Endothelial cell of umbilical vein (primary cell): ENCODE measurements at regions not wholly inside any gene's neighbourhood (a gene's known extent, or its start where the extent isn't known, plus 50 kb on each side); places are given as distances from the start of the nearest gene placed in this dataset.

Source experiments
- BruUV-seq: library from RNA; stranded (reverse); fragments of 400-500 nt; replicated peaks from 2 replicates; lab custom pipeline; 2021; lab: Mats Ljungman, UMichigan
- CTCF ChIA-PET: fragments of 300-600, 350-600 bp; sonication (Branson Sonifier 250); formaldehyde crosslinking; loops from one replicate; lab custom pipeline; 2021; ENCODE audit warnings: antibody characterized with exemption, inconsistent platforms; lab: Charles Lee
- POLR2A ChIA-PET: fragments of 300-600, 350-600 bp; sonication (Branson Sonifier 250); formaldehyde crosslinking; loops from one replicate; lab custom pipeline; 2021; ENCODE audit warnings: antibody characterized with exemption, inconsistent platforms; lab: Charles Lee
- DNase-seq: peaks from one replicate; pipeline ENCODE4 v3.0.0-alpha.2; 2011; ENCODE audit warnings: low read depth, low spot score
- FAIRE-seq: peaks from 2 replicates; lab custom pipeline; 2011; peaks lifted over from hg19 to GRCh38; lab: Jason Lieb, UNC
- H2AFZ ChIP-seq: 2 replicates; pipeline ENCODE4 v1.6.0; 2012; ENCODE audit warnings: low read depth, low read length, control low read depth, inconsistent platforms
- H3K27ac ChIP-seq: 2 replicates; pipeline ENCODE4 v1.5.1; 2011; ENCODE audit warnings: low read depth, mild to moderate bottlenecking, control low read depth, low read length, moderate library complexity; ENCODE audit not compliant: insufficient read depth
- H3K27me3 ChIP-seq, 2 experiments: 2 replicates each; pipeline versions ENCODE4 v1.6.0 to v1.6.1; 2011; ENCODE audit warnings: low read length in 2 of 2, mixed read lengths in 1 of 2; ENCODE audit not compliant: control insufficient read depth in 2 of 2, insufficient read depth in 2 of 2
- H3K36me3 ChIP-seq, 2 experiments: 2 replicates in 1 of 2; 3 replicates in 1 of 2; pipeline ENCODE4 v1.5.1; 2011; ENCODE audit warnings: low read length in 2 of 2, mild to moderate bottlenecking in 1 of 2, moderate library complexity in 1 of 2; ENCODE audit not compliant: control insufficient read depth in 2 of 2, insufficient read depth in 2 of 2; ENCODE audit errors: extremely low read depth in 1 of 2
- H3K4me1 ChIP-seq: 3 replicates; pipeline ENCODE4 v1.5.1; 2011; ENCODE audit warnings: mild to moderate bottlenecking, low read length; ENCODE audit not compliant: control insufficient read depth, insufficient read depth; ENCODE audit errors: extremely low read depth
- H3K4me2 ChIP-seq: 2 replicates; pipeline ENCODE4 v1.6.1; 2011; ENCODE audit warnings: low read length, control low read depth, mixed read lengths; ENCODE audit not compliant: insufficient read depth
- H3K4me3 ChIP-seq, 3 experiments: fragments of 200-600 bp in 1 of 3; sonication (generic), shearing (Covaris generic) in 1 of 3; replicated peaks in 1 of 3; 2 replicates each; pipeline ENCODE4 v1.5.1; 2011 to 2016; ENCODE audit warnings: control low read depth in 3 of 3, low read length in 3 of 3, mild to moderate bottlenecking in 2 of 3, inconsistent platforms in 1 of 3, low read depth in 1 of 3, moderate library complexity in 1 of 3; ENCODE audit not compliant: insufficient read depth in 1 of 3
- H3K79me2 ChIP-seq: 2 replicates; pipeline ENCODE4 v1.6.0; 2012; ENCODE audit warnings: low read length, inconsistent platforms; ENCODE audit not compliant: control insufficient read depth, insufficient read depth
- H3K9ac ChIP-seq: replicated peaks from 2 replicates; pipeline ENCODE3; 2011; ENCODE audit warnings: low read length, control low read depth; ENCODE audit not compliant: insufficient read depth; ENCODE audit errors: extremely low read depth
- H3K9me1 ChIP-seq: replicated peaks from 3 replicates; pipeline ENCODE4 v1.6.0; 2011; ENCODE audit warnings: mild to moderate bottlenecking, low read length; ENCODE audit not compliant: control insufficient read depth, insufficient read depth; ENCODE audit errors: extremely low read depth
- H3K9me3 ChIP-seq: replicated peaks from 2 replicates; pipeline ENCODE4 v1.5.1; 2012; ENCODE audit warnings: low read length, inconsistent platforms; ENCODE audit not compliant: control insufficient read depth, insufficient read depth
- H4K20me1 ChIP-seq: replicated peaks from 2 replicates; pipeline ENCODE3; 2011; ENCODE audit warnings: mild to moderate bottlenecking, low read length; ENCODE audit not compliant: control insufficient read depth, insufficient read depth; ENCODE audit errors: extremely low read depth
- EZH2 ChIP-seq: IDR thresholded peaks from 2 replicates; pipeline ENCODE4 v1.6.1; 2012; ENCODE audit warnings: borderline replicate concordance, low read depth, mild to moderate bottlenecking, moderate library complexity, low read length, inconsistent platforms; ENCODE audit not compliant: severe bottlenecking
- FOS ChIP-seq: IDR thresholded peaks from 2 replicates; pipeline ENCODE4 v1.6.1; 2011; ENCODE audit warnings: mild to moderate bottlenecking, low read length, moderate library complexity, borderline replicate concordance; ENCODE audit not compliant: insufficient read depth
- GATA2 ChIP-seq: IDR thresholded peaks from 2 replicates; pipeline ENCODE4 v1.7.0; 2011; ENCODE audit warnings: low read depth, mild to moderate bottlenecking, moderate library complexity, mixed read lengths, low read length; ENCODE audit not compliant: insufficient read length, insufficient read depth
- JUN ChIP-seq: IDR thresholded peaks from 2 replicates; pipeline ENCODE4 v1.6.1; 2011; ENCODE audit warnings: borderline replicate concordance, low read depth; ENCODE audit not compliant: insufficient read length, insufficient read depth
- MYC ChIP-seq: IDR thresholded peaks from one replicate; pipeline ENCODE4 v1.6.1; 2011; ENCODE audit warnings: mild to moderate bottlenecking, low read depth, low read length
- POLR2A ChIP-seq: IDR thresholded peaks from 2 replicates; pipeline ENCODE4 v1.6.1; 2012; ENCODE audit warnings: low read depth, mild to moderate bottlenecking, control low read depth, low read length
- POLR2AphosphoS5 ChIP-seq: IDR thresholded peaks from 2 replicates; pipeline ENCODE4 v1.6.1; 2012; ENCODE audit warnings: low read depth, mild to moderate bottlenecking, control low read depth, low read length, moderate library complexity; ENCODE audit not compliant: insufficient read depth
- dilution Hi-C: fragments of 300-500 bp; cut with MboI; formaldehyde crosslinking; loops from one replicate; pipeline ENCODE4 v1.15.0; 2019; ENCODE audit warnings: low sequenced_read_pairs; ENCODE audit not compliant: extremely low pct_ligation_motif_present
- intact Hi-C: fragments of 100-400 bp; cut with micrococcal nuclease; formaldehyde crosslinking; loops from one replicate; pipeline ENCODE4 v1.10.0; 2022
- TF ChIP-seq, protein P1 (sequence below), 2 donors: IDR thresholded peaks; 1 replicate in 1 of 2; 2 replicates in 1 of 2; pipeline ENCODE4 v1.5.1; 2011; ENCODE audit warnings: low read length in 2 of 2, mild to moderate bottlenecking in 2 of 2, moderate library complexity in 2 of 2, control low read depth in 1 of 2, inconsistent platforms in 1 of 2, low read depth in 1 of 2; ENCODE audit not compliant: insufficient read depth in 1 of 2; ENCODE audit errors: extremely low read depth in 1 of 2
- TF ChIP-seq, protein P2 (sequence below): IDR thresholded peaks from 2 replicates; pipeline ENCODE4 v1.6.1; 2011; ENCODE audit not compliant: insufficient read depth, insufficient read length

GRCh38 chr11:15690320-15690719, 575.6 kb downstream of the INSC start:
- H3K36me3 ChIP-seq: no peaks in the 10 kb centered on the region
- DNase-seq (no peak), FAIRE-seq (no peak)
- H3K79me2 ChIP-seq: no peaks in the 10 kb centered on the region
- H3K4me3 ChIP-seq: no peak overlapping the region
- no peak overlapping the region for H3K4me2 ChIP-seq
- TF ChIP-seq GATA2 (no peak), EZH2 (no peak), FOS (no peak), POLR2AphosphoS5 (no peak), MYC (no peak), POLR2A (no peak), JUN (no peak)
- TF ChIP-seq, protein P1, sequence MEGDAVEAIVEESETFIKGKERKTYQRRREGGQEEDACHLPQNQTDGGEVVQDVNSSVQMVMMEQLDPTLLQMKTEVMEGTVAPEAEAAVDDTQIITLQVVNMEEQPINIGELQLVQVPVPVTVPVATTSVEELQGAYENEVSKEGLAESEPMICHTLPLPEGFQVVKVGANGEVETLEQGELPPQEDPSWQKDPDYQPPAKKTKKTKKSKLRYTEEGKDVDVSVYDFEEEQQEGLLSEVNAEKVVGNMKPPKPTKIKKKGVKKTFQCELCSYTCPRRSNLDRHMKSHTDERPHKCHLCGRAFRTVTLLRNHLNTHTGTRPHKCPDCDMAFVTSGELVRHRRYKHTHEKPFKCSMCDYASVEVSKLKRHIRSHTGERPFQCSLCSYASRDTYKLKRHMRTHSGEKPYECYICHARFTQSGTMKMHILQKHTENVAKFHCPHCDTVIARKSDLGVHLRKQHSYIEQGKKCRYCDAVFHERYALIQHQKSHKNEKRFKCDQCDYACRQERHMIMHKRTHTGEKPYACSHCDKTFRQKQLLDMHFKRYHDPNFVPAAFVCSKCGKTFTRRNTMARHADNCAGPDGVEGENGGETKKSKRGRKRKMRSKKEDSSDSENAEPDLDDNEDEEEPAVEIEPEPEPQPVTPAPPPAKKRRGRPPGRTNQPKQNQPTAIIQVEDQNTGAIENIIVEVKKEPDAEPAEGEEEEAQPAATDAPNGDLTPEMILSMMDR (IDR thresholded peaks at IDR 0.05; ENCODE audit: extremely low read depth in 1 of 2, insufficient read depth in 1 of 2, low read depth in 1 of 2, low read length in 2 of 2): no peak
- TF ChIP-seq, protein P2, sequence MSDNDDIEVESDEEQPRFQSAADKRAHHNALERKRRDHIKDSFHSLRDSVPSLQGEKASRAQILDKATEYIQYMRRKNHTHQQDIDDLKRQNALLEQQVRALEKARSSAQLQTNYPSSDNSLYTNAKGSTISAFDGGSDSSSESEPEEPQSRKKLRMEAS: no peak
- intact Hi-C loops (no loop called here), dilution Hi-C loops (no loop called here)
- no peaks in the 10 kb centered on the region for H3K27me3 ChIP-seq
- H3K9ac ChIP-seq: no peak overlapping the region
- BruUV-seq: no TSS peak
- no peaks in the 10 kb centered on the region for H3K9me1 ChIP-seq
- no peak overlapping the region for H2AFZ ChIP-seq
- ChIA-PET CTCF (no interaction called here), POLR2A (no interaction called here)
- H3K9me3 ChIP-seq: no peaks in the 10 kb centered on the region
- no peaks in the 10 kb centered on the region for H3K4me1 ChIP-seq
- no peaks in the 10 kb centered on the region for H4K20me1 ChIP-seq
- no peak overlapping the region for H3K27ac ChIP-seq
